ENCODE measurements at regions not wholly inside any gene's neighbourhood (a gene's known extent, or its start where the extent isn't known, plus 50 kb on each side); places are given as distances from the start of the nearest gene placed in this dataset.
"Not testable (repeated sequence)": the region's sequence is repeated elsewhere in the genome, so short reads cannot be mapped to it uniquely, and the experiment has no call there.

- H3K4me3 ChIP-seq (ENCODE audit: control insufficient read depth, low read depth, low read length): no peak overlapping the region
- no peak for DNase-seq (ENCODE audit: low read depth)
- TF ChIP-seq CTCF (IDR thresholded peaks at IDR 0.05; ENCODE audit: control insufficient read depth, insufficient read depth, low read depth, low read length, missing control alignments): no peak
Observed at GRCh38 chr4:189530848-189531247, 409.8 kb upstream of the FRG1 start.

- no peak for DNase-seq (ENCODE audit: low read depth)
- H3K4me3 ChIP-seq (ENCODE audit: control insufficient read depth, low read depth, low read length): no peak overlapping the region
- TF ChIP-seq CTCF (IDR thresholded peaks at IDR 0.05; ENCODE audit: control insufficient read depth, insufficient read depth, low read depth, low read length, missing control alignments): no peak
Observed at GRCh38 chr4:189533603-189534002, 407.1 kb upstream of the FRG1 start.

DNA sequence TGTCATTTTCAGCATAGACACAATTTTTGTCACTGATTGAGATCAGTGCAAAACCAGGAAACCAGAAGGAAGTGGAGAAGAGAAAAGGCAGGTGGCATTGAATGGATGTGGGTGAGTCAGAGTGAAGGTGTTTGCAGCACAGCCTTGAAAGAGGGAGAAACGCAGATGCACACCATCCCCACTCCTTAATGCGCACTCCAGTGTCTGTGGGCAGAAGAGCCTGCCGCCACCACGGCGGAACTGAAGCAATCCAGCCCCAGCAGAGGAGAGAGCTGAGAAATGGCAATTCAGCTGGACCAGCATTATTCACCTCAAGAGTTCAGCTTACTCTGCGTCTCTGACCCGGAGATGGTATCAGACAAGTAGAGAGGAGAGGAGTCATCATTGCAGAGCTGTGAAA, 393.1 kb upstream of the FRG1 start:
- no peak overlapping the region for H3K4me3 ChIP-seq (ENCODE audit: control insufficient read depth, low read depth, low read length)
- no peak for TF ChIP-seq CTCF (IDR thresholded peaks at IDR 0.05; ENCODE audit: control insufficient read depth, insufficient read depth, low read depth, low read length, missing control alignments)
- no peak for DNase-seq (ENCODE audit: low read depth)

DNA sequence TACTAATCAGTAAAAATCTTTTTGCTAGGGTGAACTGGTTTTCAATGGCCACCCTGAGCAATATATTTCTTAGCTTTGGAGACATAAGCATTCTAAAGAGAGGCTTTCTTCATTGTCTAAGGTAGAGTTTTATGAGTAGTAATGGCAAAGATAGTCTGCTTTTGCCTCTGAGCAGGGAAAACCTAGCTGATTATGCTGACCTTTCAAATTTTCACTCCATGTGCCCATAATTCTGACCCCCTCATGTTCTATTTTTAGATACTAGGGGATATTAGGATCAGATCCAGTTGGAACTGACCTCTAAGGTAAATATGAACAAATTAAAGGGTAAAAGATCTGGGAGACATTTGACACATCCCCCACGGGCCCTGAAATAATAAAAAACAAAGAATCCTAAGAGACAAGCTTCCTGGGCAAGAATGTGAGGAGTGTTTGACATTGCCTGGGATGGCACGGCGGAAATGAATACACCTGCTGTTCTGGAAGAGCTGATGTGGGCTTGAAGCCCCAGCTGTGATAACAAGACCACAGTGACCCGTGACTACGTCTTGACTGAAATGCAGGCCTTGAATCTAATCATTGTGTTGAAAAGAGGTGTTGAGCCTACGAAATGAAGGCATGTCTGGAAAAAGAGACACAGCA, 392.1 kb upstream of the FRG1 start:
- TF ChIP-seq CTCF (IDR thresholded peaks at IDR 0.05; ENCODE audit: control insufficient read depth, insufficient read depth, low read depth, low read length, missing control alignments): no peak
- DNase-seq (ENCODE audit: low read depth): no peak

GRCh38 chr4:189551931-189552670, 388.6 kb upstream of the FRG1 start:
- DNase-seq (ENCODE audit: low read depth): not testable (repeated sequence)

More for the DNA sequence above, 392.1 kb upstream of the FRG1 start:
- no peak overlapping the region for H3K4me3 ChIP-seq (ENCODE audit: control insufficient read depth, low read depth, low read length)

DNA sequence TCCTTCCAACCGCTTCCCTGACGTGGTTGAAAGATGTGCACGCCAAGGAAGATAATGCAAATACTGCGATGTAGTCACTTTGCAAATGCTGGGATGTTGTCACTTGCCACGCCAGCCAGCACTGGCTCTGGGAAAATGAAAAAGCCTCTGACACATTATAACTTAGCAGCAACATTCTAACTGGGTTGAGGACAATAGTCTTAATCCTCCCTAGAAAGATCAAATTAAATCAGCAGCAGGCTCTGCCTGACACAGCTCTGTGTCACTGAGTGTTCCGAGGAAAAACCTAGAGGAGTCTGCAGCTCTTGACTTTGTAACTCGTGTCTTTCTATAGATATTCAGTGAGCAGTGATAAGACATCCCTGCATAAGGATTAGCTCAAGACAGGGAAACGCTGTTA, 380.1 kb upstream of the FRG1 start:
- not testable (repeated sequence) for DNase-seq (ENCODE audit: low read depth); H3K4me3 ChIP-seq (ENCODE audit: control insufficient read depth, low read depth, low read length)

More at GRCh38 chr4:189551931-189552670, 388.6 kb upstream of the FRG1 start:
- not testable (repeated sequence) for H3K4me3 ChIP-seq (ENCODE audit: control insufficient read depth, low read depth, low read length)

GRCh38 chr4:189563751-189564150, 376.9 kb upstream of the FRG1 start:
- not testable (repeated sequence) for DNase-seq (ENCODE audit: low read depth); H3K4me3 ChIP-seq (ENCODE audit: control insufficient read depth, low read depth, low read length)

- not testable (repeated sequence) for H3K4me3 ChIP-seq (ENCODE audit: control insufficient read depth, low read depth, low read length); DNase-seq (ENCODE audit: low read depth)
Observed at GRCh38 chr4:189566271-189566670, 374.4 kb upstream of the FRG1 start.

DNA sequence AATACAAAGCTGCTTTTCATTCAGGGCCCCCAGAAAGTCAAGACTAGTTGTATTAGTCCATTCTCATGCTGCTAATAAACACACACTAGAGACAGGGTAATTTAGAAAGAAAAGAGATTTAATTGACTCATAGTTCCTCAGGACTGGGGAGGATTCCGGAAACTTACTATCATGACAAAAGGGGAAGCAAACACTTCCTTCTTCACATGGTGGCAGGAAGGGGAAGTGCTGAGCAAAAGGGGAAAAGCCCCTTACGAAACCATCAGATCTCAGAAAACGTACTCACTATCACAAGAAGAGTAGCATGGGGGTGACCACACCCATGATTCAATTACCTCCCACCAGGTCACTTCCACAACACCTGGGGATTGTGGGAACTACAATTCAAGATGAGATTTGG, 373.8 kb upstream of the FRG1 start:
- DNase-seq (ENCODE audit: low read depth); H3K4me3 ChIP-seq (ENCODE audit: control insufficient read depth, low read depth, low read length): not testable (repeated sequence)

- not testable (repeated sequence) for H3K4me3 ChIP-seq (ENCODE audit: control insufficient read depth, low read depth, low read length); DNase-seq (ENCODE audit: low read depth)
Observed at GRCh38 chr4:189579645-189580044, 361.0 kb upstream of the FRG1 start.

GRCh38 chr4:189586908-189587632, 353.6 kb upstream of the FRG1 start:
- not testable (repeated sequence) for H3K4me3 ChIP-seq (ENCODE audit: control insufficient read depth, low read depth, low read length); DNase-seq (ENCODE audit: low read depth)

DNA sequence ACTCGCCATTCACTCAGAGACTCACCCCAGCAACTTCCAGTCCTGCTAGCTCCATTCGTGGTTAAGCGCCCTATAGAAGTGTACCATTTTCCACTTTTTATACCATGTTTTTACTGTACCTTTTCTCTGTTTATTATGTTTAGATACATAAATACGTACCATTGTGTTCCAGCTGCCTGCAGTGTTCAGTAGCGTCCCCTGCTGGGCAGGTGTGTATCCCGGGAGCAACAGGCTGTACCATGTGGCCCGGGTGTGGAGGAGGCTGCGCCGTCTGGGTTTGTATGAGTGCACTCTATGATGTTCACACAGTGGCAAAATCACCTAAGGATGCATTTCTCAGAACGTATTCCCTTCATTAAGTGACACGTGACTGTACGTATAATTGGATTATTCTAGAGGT, 351.5 kb upstream of the FRG1 start:
- DNase-seq (ENCODE audit: low read depth); H3K4me3 ChIP-seq (ENCODE audit: control insufficient read depth, low read depth, low read length): not testable (repeated sequence)

All from AG09309 (cell line).